GM23338 (cell line): ENCODE measurements at regions not wholly inside any gene's neighbourhood (a gene's known extent, or its start where the extent isn't known, plus 50 kb on each side); places are given as distances from the start of the nearest gene placed in this dataset.

Experiments
- ATAC-seq: fragments of 200-7000 bp; cut with Tn5 transposase; 3 replicates; pipeline ENCODE4 v1.9.1; 2020
- DNase-seq: peaks from one replicate; pipeline ENCODE4 v3.0.0-alpha.2; 2015; ENCODE audit warnings: low spot score
- H2AFZ ChIP-seq: fragments of 200-600 bp; sonication (generic); 2 replicates; pipeline ENCODE4 v1.8.0; 2016; ENCODE audit warnings: antibody characterized with exemption, mild to moderate bottlenecking, moderate library complexity
- H3F3A ChIP-seq: fragments of 200-600 bp; sonication (generic); replicated peaks from 2 replicates; pipeline ENCODE4 v1.8.0; 2017; ENCODE audit warnings: antibody characterized with exemption, mixed run types, low read depth
- H3K27ac ChIP-seq: fragments of 200-600 bp; sonication (generic); 2 replicates; pipeline ENCODE4 v1.6.1; 2016; ENCODE audit warnings: low read depth
- H3K27me3 ChIP-seq: fragments of 200-600 bp; sonication (generic); 2 replicates; pipeline ENCODE4 v1.8.0; 2016; ENCODE audit warnings: mild to moderate bottlenecking, mixed run types, moderate library complexity; ENCODE audit not compliant: insufficient read depth
- H3K36me3 ChIP-seq: fragments of 200-600 bp; sonication (generic); 2 replicates; pipeline ENCODE4 v1.8.0; 2016; ENCODE audit warnings: mild to moderate bottlenecking; ENCODE audit not compliant: insufficient read depth
- H3K4me1 ChIP-seq: fragments of 200-600 bp; sonication (generic); 2 replicates; pipeline ENCODE4 v1.8.0; 2016; ENCODE audit warnings: mild to moderate bottlenecking, moderate library complexity; ENCODE audit not compliant: insufficient read depth
- H3K4me2 ChIP-seq: fragments of 200-600 bp; sonication (generic); 2 replicates; pipeline ENCODE4 v1.7.1; 2017; ENCODE audit warnings: mixed run types
- H3K4me3 ChIP-seq: fragments of 200-600 bp; sonication (generic); 2 replicates; pipeline ENCODE4 v1.6.1; 2016; ENCODE audit warnings: mixed run types
- H3K79me2 ChIP-seq: fragments of 200-600 bp; sonication (generic); replicated peaks from 2 replicates; pipeline ENCODE4 v1.8.0; 2017; ENCODE audit warnings: mild to moderate bottlenecking; ENCODE audit not compliant: insufficient read depth
- H3K9me2 ChIP-seq: fragments of 200-600 bp; sonication (generic); 2 replicates; pipeline ENCODE4 v1.8.0; 2017; ENCODE audit not compliant: insufficient read depth
- H4K20me1 ChIP-seq: fragments of 200-600 bp; sonication (generic); replicated peaks from 2 replicates; pipeline ENCODE4 v1.8.0; 2017; ENCODE audit warnings: mild to moderate bottlenecking; ENCODE audit not compliant: insufficient read depth
- H3K27ac Mint-ChIP-seq: 2 replicates; pipeline ENCODE4 v1.8.0; 2020; ENCODE audit warnings: inconsistent platforms, mild to moderate bottlenecking, moderate library complexity, mixed read lengths
- H3K27me3 Mint-ChIP-seq: 3 replicates; pipeline ENCODE4 v1.8.0; 2022; ENCODE audit warnings: low read depth, mild to moderate bottlenecking, moderate library complexity, mixed read lengths, inconsistent platforms; ENCODE audit not compliant: insufficient read depth, poor library complexity
- H3K36me3 Mint-ChIP-seq: 3 replicates; pipeline ENCODE4 v1.8.0; 2021; ENCODE audit warnings: low read depth, mild to moderate bottlenecking, inconsistent platforms, moderate library complexity, mixed read lengths
- H3K4me1 Mint-ChIP-seq: 3 replicates; pipeline ENCODE4 v1.8.0; 2020; ENCODE audit warnings: mild to moderate bottlenecking, inconsistent platforms, mixed read lengths
- H3K4me3 Mint-ChIP-seq: 3 replicates; pipeline ENCODE4 v1.8.0; 2021; ENCODE audit warnings: moderate library complexity, mild to moderate bottlenecking, inconsistent platforms, mixed read lengths
- H3K9me3 Mint-ChIP-seq: 3 replicates; pipeline ENCODE4 v1.8.0; 2020; ENCODE audit warnings: moderate library complexity, mild to moderate bottlenecking, inconsistent platforms, mixed read lengths
- CREB1 ChIP-seq: fragments of 250-450 bp; sonication (Bioruptor Pico); IDR thresholded peaks from 2 replicates; pipeline ENCODE4 v1.5.0; 2020; ENCODE audit warnings: low read depth, mild to moderate bottlenecking, moderate library complexity
- EZH2 ChIP-seq: fragments of 200-600 bp; sonication (generic); IDR thresholded peaks from one replicate; pipeline ENCODE4 v1.8.0; 2017; ENCODE audit warnings: antibody characterized with exemption, mild to moderate bottlenecking, low read depth; ENCODE audit not compliant: unreplicated experiment
- EZH2phosphoT487 ChIP-seq: fragments of 200-600 bp; sonication (generic); IDR thresholded peaks from one replicate; pipeline ENCODE4 v1.8.1; 2018; ENCODE audit warnings: antibody characterized with exemption; ENCODE audit not compliant: unreplicated experiment
- JUNB ChIP-seq: IDR thresholded peaks from one replicate; pipeline ENCODE4 v1.6.1; 2016; ENCODE audit warnings: antibody characterized with exemption; ENCODE audit not compliant: unreplicated experiment
- NANOG ChIP-seq: IDR thresholded peaks from 2 replicates; pipeline ENCODE4 v1.6.1; 2016; ENCODE audit warnings: antibody characterized with exemption, borderline replicate concordance
- POLR2AphosphoS5 ChIP-seq: IDR thresholded peaks from 2 replicates; pipeline ENCODE4 v1.6.1; 2016; ENCODE audit warnings: antibody characterized with exemption, low read depth
- STAT1 ChIP-seq: IDR thresholded peaks from one replicate; pipeline ENCODE4 v1.6.1; 2016; ENCODE audit warnings: antibody characterized with exemption; ENCODE audit not compliant: unreplicated experiment
- ZNF114 ChIP-seq: fragments of 250-450 bp; sonication (Bioruptor Pico); IDR thresholded peaks from 2 replicates; pipeline ENCODE4 v1.5.0; 2020; ENCODE audit warnings: mild to moderate bottlenecking, moderate library complexity
- ZNF331 ChIP-seq: fragments of 250-450 bp; sonication (Bioruptor Pico); IDR thresholded peaks from 2 replicates; pipeline ENCODE4 v1.5.0; 2020; ENCODE audit warnings: low read depth, mild to moderate bottlenecking, moderate library complexity
- TF ChIP-seq, protein P1 (sequence below): IDR thresholded peaks from 2 replicates; pipeline ENCODE4 v1.6.1; 2016; ENCODE audit warnings: antibody characterized with exemption
- TF ChIP-seq, protein P2 (sequence below), 2 experiments: fragments of 200-600 bp in 1 of 2; sonication (generic) in 1 of 2; conservative IDR thresholded peaks; 2 replicates each; pipeline versions ENCODE4 v1.5.1 to v1.6.1; 2016 to 2017; ENCODE audit warnings: antibody characterized with exemption in 2 of 2, low read depth in 2 of 2, mild to moderate bottlenecking in 2 of 2, moderate library complexity in 1 of 2
- TF ChIP-seq, protein P3 (sequence below): fragments of 250-450 bp; sonication (Bioruptor Pico); IDR thresholded peaks from 2 replicates; pipeline ENCODE4 v1.5.0; 2020; ENCODE audit warnings: mild to moderate bottlenecking, moderate library complexity
- TF ChIP-seq, protein P4 (sequence below): IDR thresholded peaks from one replicate; pipeline ENCODE4 v1.6.1; 2018; ENCODE audit warnings: antibody characterized with exemption; ENCODE audit not compliant: unreplicated experiment

DNA sequence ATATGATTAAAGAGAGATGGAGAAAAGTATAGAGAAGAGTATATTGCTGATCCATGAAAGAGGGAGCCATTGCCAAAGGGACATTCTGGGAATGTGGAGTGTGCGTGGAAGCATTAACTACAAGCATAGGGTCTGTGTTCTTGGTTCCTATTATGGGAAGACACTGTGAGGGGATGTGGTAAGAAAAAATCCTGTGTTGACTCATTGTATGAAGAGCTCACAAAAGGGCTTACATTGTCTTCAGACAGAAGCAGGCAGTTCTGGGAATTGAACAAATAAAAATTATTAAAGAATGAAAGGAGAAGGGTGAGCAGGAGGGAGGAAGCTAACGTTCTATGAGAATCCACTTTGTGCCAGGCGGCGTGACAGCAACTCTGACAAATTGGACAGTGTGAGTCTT, 250.4 kb upstream of the CHD1 start:
- no peaks in the 10 kb centered on the region for H3K36me3 Mint-ChIP-seq
- no peaks in the 10 kb centered on the region for H3K36me3 ChIP-seq
- H3K4me3 Mint-ChIP-seq = no peak overlapping the region
- H3K4me1 Mint-ChIP-seq = no peaks in the 10 kb centered on the region
- DNase-seq (no peak), ATAC-seq (no peak)
- no peaks in the 10 kb centered on the region for H3K4me1 ChIP-seq
- no peaks in the 10 kb centered on the region for H3K27me3 ChIP-seq
- no peaks in the 10 kb centered on the region for H3K79me2 ChIP-seq
- no peaks in the 10 kb centered on the region for H4K20me1 ChIP-seq
- no peaks in the 10 kb centered on the region for H3K9me3 Mint-ChIP-seq
- H3K27ac ChIP-seq = no peak overlapping the region
- no peak overlapping the region for H3K27ac Mint-ChIP-seq
- H3K4me3 ChIP-seq = no peak overlapping the region
- TF ChIP-seq NANOG (no peak), JUNB (no peak), STAT1 (no peak), CREB1 (no peak), EZH2phosphoT487 (no peak), POLR2AphosphoS5 (no peak), ZNF114 (no peak), ZNF331 (no peak), EZH2 (no peak)
- TF ChIP-seq, protein P1, sequence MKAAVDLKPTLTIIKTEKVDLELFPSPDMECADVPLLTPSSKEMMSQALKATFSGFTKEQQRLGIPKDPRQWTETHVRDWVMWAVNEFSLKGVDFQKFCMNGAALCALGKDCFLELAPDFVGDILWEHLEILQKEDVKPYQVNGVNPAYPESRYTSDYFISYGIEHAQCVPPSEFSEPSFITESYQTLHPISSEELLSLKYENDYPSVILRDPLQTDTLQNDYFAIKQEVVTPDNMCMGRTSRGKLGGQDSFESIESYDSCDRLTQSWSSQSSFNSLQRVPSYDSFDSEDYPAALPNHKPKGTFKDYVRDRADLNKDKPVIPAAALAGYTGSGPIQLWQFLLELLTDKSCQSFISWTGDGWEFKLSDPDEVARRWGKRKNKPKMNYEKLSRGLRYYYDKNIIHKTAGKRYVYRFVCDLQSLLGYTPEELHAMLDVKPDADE = no peak
- TF ChIP-seq, protein P2, sequence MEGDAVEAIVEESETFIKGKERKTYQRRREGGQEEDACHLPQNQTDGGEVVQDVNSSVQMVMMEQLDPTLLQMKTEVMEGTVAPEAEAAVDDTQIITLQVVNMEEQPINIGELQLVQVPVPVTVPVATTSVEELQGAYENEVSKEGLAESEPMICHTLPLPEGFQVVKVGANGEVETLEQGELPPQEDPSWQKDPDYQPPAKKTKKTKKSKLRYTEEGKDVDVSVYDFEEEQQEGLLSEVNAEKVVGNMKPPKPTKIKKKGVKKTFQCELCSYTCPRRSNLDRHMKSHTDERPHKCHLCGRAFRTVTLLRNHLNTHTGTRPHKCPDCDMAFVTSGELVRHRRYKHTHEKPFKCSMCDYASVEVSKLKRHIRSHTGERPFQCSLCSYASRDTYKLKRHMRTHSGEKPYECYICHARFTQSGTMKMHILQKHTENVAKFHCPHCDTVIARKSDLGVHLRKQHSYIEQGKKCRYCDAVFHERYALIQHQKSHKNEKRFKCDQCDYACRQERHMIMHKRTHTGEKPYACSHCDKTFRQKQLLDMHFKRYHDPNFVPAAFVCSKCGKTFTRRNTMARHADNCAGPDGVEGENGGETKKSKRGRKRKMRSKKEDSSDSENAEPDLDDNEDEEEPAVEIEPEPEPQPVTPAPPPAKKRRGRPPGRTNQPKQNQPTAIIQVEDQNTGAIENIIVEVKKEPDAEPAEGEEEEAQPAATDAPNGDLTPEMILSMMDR (conservative IDR thresholded peaks at IDR 0.05; ENCODE audit: low read depth in 2 of 2) = no peak
- TF ChIP-seq, protein P3, sequence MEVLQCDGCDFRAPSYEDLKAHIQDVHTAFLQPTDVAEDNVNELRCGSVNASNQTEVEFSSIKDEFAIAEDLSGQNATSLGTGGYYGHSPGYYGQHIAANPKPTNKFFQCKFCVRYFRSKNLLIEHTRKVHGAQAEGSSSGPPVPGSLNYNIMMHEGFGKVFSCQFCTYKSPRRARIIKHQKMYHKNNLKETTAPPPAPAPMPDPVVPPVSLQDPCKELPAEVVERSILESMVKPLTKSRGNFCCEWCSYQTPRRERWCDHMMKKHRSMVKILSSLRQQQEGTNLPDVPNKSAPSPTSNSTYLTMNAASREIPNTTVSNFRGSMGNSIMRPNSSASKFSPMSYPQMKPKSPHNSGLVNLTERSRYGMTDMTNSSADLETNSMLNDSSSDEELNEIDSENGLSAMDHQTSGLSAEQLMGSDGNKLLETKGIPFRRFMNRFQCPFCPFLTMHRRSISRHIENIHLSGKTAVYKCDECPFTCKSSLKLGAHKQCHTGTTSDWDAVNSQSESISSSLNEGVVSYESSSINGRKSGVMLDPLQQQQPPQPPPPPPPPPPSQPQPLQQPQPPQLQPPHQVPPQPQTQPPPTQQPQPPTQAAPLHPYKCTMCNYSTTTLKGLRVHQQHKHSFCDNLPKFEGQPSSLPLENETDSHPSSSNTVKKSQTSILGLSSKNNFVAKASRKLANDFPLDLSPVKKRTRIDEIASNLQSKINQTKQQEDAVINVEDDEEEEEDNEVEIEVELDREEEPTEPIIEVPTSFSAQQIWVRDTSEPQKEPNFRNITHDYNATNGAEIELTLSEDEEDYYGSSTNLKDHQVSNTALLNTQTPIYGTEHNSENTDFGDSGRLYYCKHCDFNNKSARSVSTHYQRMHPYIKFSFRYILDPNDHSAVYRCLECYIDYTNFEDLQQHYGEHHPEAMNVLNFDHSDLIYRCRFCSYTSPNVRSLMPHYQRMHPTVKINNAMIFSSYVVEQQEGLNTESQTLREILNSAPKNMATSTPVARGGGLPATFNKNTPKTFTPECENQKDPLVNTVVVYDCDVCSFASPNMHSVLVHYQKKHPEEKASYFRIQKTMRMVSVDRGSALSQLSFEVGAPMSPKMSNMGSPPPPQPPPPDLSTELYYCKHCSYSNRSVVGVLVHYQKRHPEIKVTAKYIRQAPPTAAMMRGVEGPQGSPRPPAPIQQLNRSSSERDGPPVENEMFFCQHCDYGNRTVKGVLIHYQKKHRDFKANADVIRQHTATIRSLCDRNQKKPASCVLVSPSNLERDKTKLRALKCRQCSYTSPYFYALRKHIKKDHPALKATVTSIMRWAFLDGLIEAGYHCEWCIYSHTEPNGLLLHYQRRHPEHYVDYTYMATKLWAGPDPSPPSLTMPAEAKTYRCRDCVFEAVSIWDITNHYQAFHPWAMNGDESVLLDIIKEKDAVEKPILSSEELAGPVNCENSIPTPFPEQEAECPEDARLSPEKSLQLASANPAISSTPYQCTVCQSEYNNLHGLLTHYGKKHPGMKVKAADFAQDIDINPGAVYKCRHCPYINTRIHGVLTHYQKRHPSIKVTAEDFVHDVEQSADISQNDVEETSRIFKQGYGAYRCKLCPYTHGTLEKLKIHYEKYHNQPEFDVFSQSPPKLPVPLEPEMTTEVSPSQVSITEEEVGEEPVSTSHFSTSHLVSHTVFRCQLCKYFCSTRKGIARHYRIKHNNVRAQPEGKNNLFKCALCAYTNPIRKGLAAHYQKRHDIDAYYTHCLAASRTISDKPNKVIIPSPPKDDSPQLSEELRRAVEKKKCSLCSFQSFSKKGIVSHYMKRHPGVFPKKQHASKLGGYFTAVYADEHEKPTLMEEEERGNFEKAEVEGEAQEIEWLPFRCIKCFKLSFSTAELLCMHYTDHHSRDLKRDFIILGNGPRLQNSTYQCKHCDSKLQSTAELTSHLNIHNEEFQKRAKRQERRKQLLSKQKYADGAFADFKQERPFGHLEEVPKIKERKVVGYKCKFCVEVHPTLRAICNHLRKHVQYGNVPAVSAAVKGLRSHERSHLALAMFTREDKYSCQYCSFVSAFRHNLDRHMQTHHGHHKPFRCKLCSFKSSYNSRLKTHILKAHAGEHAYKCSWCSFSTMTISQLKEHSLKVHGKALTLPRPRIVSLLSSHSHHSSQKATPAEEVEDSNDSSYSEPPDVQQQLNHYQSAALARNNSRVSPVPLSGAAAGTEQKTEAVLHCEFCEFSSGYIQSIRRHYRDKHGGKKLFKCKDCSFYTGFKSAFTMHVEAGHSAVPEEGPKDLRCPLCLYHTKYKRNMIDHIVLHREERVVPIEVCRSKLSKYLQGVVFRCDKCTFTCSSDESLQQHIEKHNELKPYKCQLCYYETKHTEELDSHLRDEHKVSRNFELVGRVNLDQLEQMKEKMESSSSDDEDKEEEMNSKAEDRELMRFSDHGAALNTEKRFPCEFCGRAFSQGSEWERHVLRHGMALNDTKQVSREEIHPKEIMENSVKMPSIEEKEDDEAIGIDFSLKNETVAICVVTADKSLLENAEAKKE (CRISPR knock-in tag) = no peak
- TF ChIP-seq, protein P4, sequence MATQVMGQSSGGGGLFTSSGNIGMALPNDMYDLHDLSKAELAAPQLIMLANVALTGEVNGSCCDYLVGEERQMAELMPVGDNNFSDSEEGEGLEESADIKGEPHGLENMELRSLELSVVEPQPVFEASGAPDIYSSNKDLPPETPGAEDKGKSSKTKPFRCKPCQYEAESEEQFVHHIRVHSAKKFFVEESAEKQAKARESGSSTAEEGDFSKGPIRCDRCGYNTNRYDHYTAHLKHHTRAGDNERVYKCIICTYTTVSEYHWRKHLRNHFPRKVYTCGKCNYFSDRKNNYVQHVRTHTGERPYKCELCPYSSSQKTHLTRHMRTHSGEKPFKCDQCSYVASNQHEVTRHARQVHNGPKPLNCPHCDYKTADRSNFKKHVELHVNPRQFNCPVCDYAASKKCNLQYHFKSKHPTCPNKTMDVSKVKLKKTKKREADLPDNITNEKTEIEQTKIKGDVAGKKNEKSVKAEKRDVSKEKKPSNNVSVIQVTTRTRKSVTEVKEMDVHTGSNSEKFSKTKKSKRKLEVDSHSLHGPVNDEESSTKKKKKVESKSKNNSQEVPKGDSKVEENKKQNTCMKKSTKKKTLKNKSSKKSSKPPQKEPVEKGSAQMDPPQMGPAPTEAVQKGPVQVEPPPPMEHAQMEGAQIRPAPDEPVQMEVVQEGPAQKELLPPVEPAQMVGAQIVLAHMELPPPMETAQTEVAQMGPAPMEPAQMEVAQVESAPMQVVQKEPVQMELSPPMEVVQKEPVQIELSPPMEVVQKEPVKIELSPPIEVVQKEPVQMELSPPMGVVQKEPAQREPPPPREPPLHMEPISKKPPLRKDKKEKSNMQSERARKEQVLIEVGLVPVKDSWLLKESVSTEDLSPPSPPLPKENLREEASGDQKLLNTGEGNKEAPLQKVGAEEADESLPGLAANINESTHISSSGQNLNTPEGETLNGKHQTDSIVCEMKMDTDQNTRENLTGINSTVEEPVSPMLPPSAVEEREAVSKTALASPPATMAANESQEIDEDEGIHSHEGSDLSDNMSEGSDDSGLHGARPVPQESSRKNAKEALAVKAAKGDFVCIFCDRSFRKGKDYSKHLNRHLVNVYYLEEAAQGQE = no peak
- H3K4me2 ChIP-seq = no peak overlapping the region
- H2AFZ ChIP-seq = no peak overlapping the region
- H3K27me3 Mint-ChIP-seq = no peaks in the 10 kb centered on the region
- no peaks in the 10 kb centered on the region for H3K9me2 ChIP-seq
- no peaks in the 10 kb centered on the region for H3F3A ChIP-seq
